Gastrocnemius medialis (tissue), 4 donors: ENCODE measurements at regions not wholly inside any gene's neighbourhood (a gene's known extent, or its start where the extent isn't known, plus 50 kb on each side); places are given as distances from the start of the nearest gene placed in this dataset.
"Not testable (repeated sequence)": the region's sequence is repeated elsewhere in the genome, so short reads cannot be mapped to it uniquely, and the experiment has no call there.

Source experiments
- ATAC-seq, 2 donors: fragments of 150-250 bp; one replicate each; pipeline ENCODE4 v1.9.1; 2016
- DNase-seq, 2 donors: peaks; one replicate each; pipeline ENCODE4 v3.0.0-alpha.2; 2019
- H3K27ac ChIP-seq, 4 donors: fragments of 200-600 bp; sonication (generic); 1 replicate in 1 of 4; 2 replicates in 3 of 4; pipeline ENCODE4 v1.5.1; 2016 to 2018; ENCODE audit warnings: mild to moderate bottlenecking in 2 of 4, moderate library complexity in 1 of 4
- H3K27me3 ChIP-seq, 3 donors: fragments of 200-600 bp; sonication (generic) in 2 of 3; 1 replicate in 1 of 3; 2 replicates in 2 of 3; pipeline versions ENCODE4 v1.5.1 to v1.6.0; 2016 to 2019; ENCODE audit warnings: mild to moderate bottlenecking in 1 of 3, moderate library complexity in 1 of 3
- H3K36me3 ChIP-seq, 2 donors: fragments of 200-600 bp; sonication (generic) in 1 of 2; one replicate each; pipeline ENCODE4 v1.5.1; 2017 to 2018
- H3K4me1 ChIP-seq, 2 donors: fragments of 200-600 bp; sonication (generic) in 1 of 2; one replicate each; pipeline ENCODE4 v1.5.1; 2016 to 2017; ENCODE audit warnings: mild to moderate bottlenecking in 2 of 2
- H3K4me3 ChIP-seq, 4 donors: fragments of 200-600 bp; sonication (generic) in 3 of 4; 1 replicate in 1 of 4; 2 replicates in 3 of 4; pipeline ENCODE4 v1.5.1; 2016 to 2019; ENCODE audit warnings: mild to moderate bottlenecking in 2 of 4
- H3K9me3 ChIP-seq, 3 donors: fragments of 200-600 bp; sonication (generic) in 2 of 3; 1 replicate in 1 of 3; 2 replicates in 2 of 3; pipeline ENCODE4 v1.5.1; 2016 to 2019
- CTCF ChIP-seq, 5 experiments: fragments of 450-650 bp in 3 of 5; fragments of 200-600 bp in 2 of 5; sonication (generic) in 2 of 5; IDR thresholded peaks in 4 of 5; conservative IDR thresholded peaks in 1 of 5; 1 replicate in 4 of 5; 2 replicates in 1 of 5; pipeline ENCODE4 v1.5.1; 2016 to 2019; ENCODE audit warnings: antibody characterized with exemption in 5 of 5, mild to moderate bottlenecking in 3 of 5, moderate library complexity in 3 of 5
- POLR2A ChIP-seq, 2 donors: fragments of 450-650 bp; IDR thresholded peaks; one replicate each; pipeline ENCODE4 v1.6.1; 2017; ENCODE audit warnings: antibody characterized with exemption in 2 of 2, mild to moderate bottlenecking in 2 of 2, moderate library complexity in 2 of 2
- in situ Hi-C, 4 donors: fragments of 200-750 bp; cut with MboI; loops; one replicate each; pipeline versions ENCODE4 v1.15.0 to v1.8.0; 2017; ENCODE audit warnings: low sequenced_read_pairs in 4 of 4
- intact Hi-C: fragments of 100-400 bp; cut with DNase I; formaldehyde crosslinking; loops from one replicate; pipeline ENCODE4 v1.15.1; 2023; ENCODE audit warnings: low total_unique reads

GRCh38 chr13:18944501-18945068 is 237.0 kb downstream of the TUBA3C start:
- Histone ChIP-seq H3K9me3 (no peaks in the 10 kb centered on the region), H3K36me3 (no peaks in the 10 kb centered on the region), H3K27me3 (no peaks in the 10 kb centered on the region), H3K27ac (no peak overlapping the region), H3K4me3 (no peak overlapping the region), H3K4me1 (no peaks in the 10 kb centered on the region)
- in situ Hi-C loops (no loop called here), intact Hi-C loops (no loop called here)
- DNase-seq (no peak), ATAC-seq (no peak)
- no peak for TF ChIP-seq CTCF (IDR thresholded peaks at IDR 0.05 in 4 of 5, conservative IDR thresholded peaks at IDR 0.05 in 1 of 5)
- TF ChIP-seq POLR2A (IDR thresholded peaks at IDR 0.05) = no peak

GRCh38 chr13:18943721-18944391 is 237.8 kb downstream of the TUBA3C start:
- TF ChIP-seq POLR2A (IDR thresholded peaks at IDR 0.05) (no peak), CTCF (IDR thresholded peaks at IDR 0.05 in 4 of 5, conservative IDR thresholded peaks at IDR 0.05 in 1 of 5) (no peak)
- H3K27me3 ChIP-seq = no peaks in the 10 kb centered on the region
- H3K4me1 ChIP-seq = no peaks in the 10 kb centered on the region
- no peaks in the 10 kb centered on the region for H3K36me3 ChIP-seq
- H3K4me3 ChIP-seq = no peak overlapping the region
- no peak overlapping the region for H3K27ac ChIP-seq
- no peak for ATAC-seq
- in situ Hi-C loops (no loop called here), intact Hi-C loops (no loop called here)
- H3K9me3 ChIP-seq = no peaks in the 10 kb centered on the region
- no peak for DNase-seq

- Histone ChIP-seq H3K36me3 (no peaks in the 10 kb centered on the region), H3K4me1 (no peaks in the 10 kb centered on the region), H3K4me3 (no peak overlapping the region), H3K9me3 (no peaks in the 10 kb centered on the region), H3K27me3 (no peaks in the 10 kb centered on the region), H3K27ac (no peak overlapping the region)
- ATAC-seq = no peak
- DNase-seq = no peak
- TF ChIP-seq POLR2A (IDR thresholded peaks at IDR 0.05) = no peak
- TF ChIP-seq CTCF (IDR thresholded peaks at IDR 0.05 in 4 of 5, conservative IDR thresholded peaks at IDR 0.05 in 1 of 5) = no peak
- in situ Hi-C loops = no loop called here
- intact Hi-C loops = no loop called here
These were observed 238.4 kb downstream of the TUBA3C start for GRCh38 chr13:18943273-18943672.

- no peaks in the 10 kb centered on the region for H3K27me3 ChIP-seq
- no peak for TF ChIP-seq POLR2A (IDR thresholded peaks at IDR 0.05)
- TF ChIP-seq CTCF (IDR thresholded peaks at IDR 0.05 in 4 of 5, conservative IDR thresholded peaks at IDR 0.05 in 1 of 5) = no peak
- no peaks in the 10 kb centered on the region for H3K36me3 ChIP-seq
- no peak overlapping the region for H3K27ac ChIP-seq
- ATAC-seq (no peak), DNase-seq (no peak)
- intact Hi-C loops (no loop called here), in situ Hi-C loops (no loop called here)
- no peaks in the 10 kb centered on the region for H3K4me1 ChIP-seq
- H3K9me3 ChIP-seq = no peaks in the 10 kb centered on the region
- no peak overlapping the region for H3K4me3 ChIP-seq
These were observed 245.5 kb downstream of the TUBA3C start for GRCh38 chr13:18936104-18936503.

GRCh38 chr13:18921063-18921462 is 260.6 kb downstream of the TUBA3C start:
- H3K4me3 ChIP-seq = no peak overlapping the region
- H3K27ac ChIP-seq = no peak overlapping the region
- DNase-seq = no peak
- no peaks in the 10 kb centered on the region for H3K4me1 ChIP-seq
- intact Hi-C loops = no loop called here
- TF ChIP-seq POLR2A (IDR thresholded peaks at IDR 0.05) (no peak), CTCF (IDR thresholded peaks at IDR 0.05 in 4 of 5, conservative IDR thresholded peaks at IDR 0.05 in 1 of 5) (no peak)
- no peaks in the 10 kb centered on the region for H3K9me3 ChIP-seq
- ATAC-seq = no peak
- no peaks in the 10 kb centered on the region for H3K27me3 ChIP-seq
- H3K36me3 ChIP-seq = no peaks in the 10 kb centered on the region
- in situ Hi-C loops = no loop called here

- H3K36me3 ChIP-seq, H3K4me1 ChIP-seq, H3K4me3 ChIP-seq, H3K9me3 ChIP-seq, ATAC-seq, H3K27me3 ChIP-seq, H3K27ac ChIP-seq, DNase-seq, in situ Hi-C loops, intact Hi-C loops: not testable (repeated sequence)
These were observed 276.5 kb downstream of the TUBA3C start for GRCh38 chr13:18905096-18905495.

GRCh38 chr13:18895411-18895810 is 286.2 kb downstream of the TUBA3C start:
- H3K27ac ChIP-seq, H3K4me1 ChIP-seq, ATAC-seq, H3K27me3 ChIP-seq, H3K4me3 ChIP-seq, intact Hi-C loops, DNase-seq, H3K36me3 ChIP-seq, H3K9me3 ChIP-seq: not testable (repeated sequence)
- in situ Hi-C loops = loop anchor here in 1 of 4 donors (25.0 kb wide), 1 partner anchor 92 kb away; no protein-coding TSS in a partner anchor
